ENCODE measurements at regions not wholly inside any gene's neighbourhood (a gene's known extent, or its start where the extent isn't known, plus 50 kb on each side); places are given as distances from the start of the nearest gene placed in this dataset.

DNA sequence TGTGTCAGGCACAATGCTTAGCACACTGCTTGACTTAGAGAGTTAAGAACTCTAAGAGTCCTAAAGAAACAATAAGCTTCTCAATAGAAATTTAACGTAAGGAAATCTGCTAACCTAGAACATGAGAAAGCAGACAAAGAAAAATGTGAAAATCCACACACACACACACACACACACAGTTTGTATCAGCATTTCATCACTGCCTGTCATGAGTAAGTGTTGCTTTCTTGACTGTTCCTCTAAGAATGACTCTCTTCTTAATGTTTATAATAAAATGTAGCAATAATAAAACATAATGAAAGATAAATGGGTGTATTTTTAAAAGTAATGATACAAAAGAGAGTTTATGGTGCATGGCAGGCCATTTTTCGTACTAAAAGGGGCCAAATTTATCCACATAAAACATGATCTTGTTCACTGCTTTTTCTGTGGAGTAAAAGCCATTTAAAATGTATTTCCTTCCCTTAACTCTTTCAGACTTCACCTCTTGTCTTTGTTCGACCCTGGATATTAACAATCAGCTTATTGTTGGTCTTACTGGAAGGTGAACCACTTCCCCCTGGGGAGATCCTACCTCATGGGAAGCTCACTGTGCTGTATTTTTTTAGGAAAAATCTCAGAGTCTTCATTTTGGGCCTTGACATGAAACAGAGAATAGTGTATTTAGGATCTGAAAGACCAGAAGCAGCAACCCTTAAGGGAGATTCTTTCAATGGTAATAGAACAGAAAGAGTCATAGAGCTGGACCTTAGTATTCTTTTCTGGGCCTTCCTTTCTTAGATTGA lies 107.3 kb upstream of the ANKRD55 start:
- DNase-seq = no peak

DNA sequence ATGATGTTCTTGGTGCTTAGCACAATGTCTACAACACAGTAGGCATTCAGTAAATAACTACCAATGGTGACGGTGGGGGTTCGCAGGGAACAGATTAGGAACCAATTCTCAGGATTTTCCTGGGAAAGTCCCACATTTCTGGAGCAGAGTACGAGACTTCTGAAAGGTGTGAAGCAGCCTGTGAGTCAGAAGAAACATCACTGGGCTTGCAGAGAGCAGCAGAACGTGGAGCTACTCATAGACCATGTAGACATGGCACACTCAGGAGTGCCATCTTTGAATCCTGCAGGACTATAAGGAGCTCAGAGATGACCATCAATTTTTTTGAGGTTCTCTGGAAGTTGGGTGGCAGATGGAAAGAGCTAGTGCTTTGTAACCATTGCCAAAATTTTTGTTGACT lies 106.6 kb upstream of the ANKRD55 start:
- DNase-seq = no peak

DNA sequence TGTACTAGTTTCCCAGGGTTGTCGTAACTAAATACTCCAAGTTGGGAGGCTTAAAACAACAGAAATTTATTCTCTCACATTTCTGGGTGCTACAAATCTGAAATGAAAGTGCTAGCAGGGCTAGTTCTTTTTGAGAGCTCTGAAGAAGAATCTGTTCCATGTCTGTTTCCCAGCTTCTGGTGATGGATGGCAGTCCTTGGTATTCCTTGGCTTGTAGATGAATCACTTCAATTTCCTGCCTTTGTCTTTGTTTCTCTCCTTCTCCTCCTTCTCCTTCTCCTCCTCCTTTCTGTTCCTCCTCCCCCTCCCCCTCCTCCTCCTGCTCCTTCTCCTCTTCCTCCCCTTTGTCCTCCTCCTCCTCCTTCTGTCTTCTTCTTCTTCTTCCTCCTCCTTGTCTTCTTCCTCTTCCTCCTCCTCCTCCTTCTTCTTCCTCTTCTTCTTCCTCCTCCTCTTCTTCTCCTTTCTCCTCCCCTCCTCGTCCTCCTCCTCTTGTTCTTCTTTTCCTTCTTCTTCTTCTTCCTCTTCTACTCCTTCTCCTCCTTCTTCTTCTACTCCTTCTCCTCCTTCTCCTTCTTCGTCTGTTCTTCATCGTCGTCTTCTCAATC lies 104.7 kb upstream of the ANKRD55 start:
- DNase-seq = no peak

DNA sequence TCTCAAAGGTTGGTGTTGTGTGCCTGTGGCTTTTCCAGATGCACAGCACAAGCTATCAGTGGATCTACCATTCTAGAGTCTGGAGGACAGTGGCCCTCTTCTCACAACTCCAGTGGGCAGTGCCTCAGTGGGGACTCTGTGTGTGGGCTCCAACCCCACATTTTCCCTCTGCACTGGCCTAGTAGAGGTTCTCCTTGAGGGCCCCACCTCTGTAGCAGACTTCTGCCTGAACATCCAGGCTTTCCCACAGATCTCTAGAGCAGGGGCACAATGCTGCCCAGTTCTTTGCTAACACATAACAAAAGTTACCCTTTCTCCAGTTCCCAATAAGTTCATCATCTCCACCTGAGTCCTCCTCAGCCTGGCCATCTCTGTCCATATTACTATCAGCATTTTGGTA lies 102.1 kb upstream of the ANKRD55 start:
- DNase-seq = no peak

DNA sequence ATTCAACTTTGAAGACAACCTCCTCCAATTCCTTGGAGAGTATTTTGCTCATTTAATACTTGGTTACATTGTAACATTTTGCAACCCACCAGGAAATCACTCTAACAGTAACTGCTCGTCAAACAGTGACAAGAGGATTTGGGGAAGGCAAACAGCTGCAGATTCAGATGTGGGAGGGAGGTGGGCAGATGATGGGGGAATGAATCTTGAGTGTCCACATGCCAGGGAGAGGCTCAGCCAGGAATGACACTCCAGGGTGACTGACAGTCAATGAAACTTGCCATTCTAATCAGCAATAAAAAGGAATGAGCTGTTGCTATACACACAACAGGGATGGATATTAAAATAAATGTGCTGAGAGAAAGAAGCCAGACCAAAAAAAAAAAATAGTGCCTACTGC lies 97.7 kb upstream of the ANKRD55 start:
- no peak for DNase-seq

DNA sequence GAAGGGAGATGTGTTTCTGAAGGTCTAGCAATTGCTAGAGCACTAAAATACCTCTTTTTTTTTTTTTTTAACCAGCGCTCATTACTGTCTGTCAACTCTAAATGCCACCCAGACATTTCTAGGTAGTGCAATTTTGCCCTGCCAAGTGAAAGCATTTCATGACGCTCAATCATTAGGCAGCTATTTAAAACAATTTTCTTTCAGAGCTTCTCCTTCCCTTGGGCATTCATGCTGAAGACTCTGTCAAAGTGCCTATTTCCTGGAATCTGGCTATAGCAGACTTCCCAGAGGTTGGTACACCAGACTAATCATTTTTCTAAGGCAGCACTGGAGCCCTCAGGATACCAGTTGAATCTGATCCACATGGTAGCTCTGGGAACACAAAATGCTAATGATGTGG lies 97.0 kb upstream of the ANKRD55 start:
- DNase-seq = no peak

DNA sequence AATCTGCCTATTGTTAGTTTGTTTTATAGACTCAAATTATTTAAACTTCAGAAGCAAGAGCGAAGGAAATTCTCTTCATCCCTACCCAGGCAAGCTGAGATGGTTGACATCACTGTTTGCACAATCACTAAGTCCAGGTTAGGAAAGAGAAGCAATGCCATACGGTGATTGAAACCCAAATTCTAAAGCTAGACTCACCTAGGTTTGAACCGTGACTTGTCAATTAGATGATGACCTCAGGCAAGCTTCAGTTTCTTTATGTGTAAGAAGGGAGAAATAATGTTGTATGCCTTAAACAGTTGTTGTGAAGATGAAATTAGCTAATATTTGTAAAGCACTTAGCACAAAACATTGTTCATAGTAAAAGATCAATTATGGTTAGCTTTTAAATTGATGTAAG lies 96.5 kb upstream of the ANKRD55 start:
- no peak for DNase-seq

DNA sequence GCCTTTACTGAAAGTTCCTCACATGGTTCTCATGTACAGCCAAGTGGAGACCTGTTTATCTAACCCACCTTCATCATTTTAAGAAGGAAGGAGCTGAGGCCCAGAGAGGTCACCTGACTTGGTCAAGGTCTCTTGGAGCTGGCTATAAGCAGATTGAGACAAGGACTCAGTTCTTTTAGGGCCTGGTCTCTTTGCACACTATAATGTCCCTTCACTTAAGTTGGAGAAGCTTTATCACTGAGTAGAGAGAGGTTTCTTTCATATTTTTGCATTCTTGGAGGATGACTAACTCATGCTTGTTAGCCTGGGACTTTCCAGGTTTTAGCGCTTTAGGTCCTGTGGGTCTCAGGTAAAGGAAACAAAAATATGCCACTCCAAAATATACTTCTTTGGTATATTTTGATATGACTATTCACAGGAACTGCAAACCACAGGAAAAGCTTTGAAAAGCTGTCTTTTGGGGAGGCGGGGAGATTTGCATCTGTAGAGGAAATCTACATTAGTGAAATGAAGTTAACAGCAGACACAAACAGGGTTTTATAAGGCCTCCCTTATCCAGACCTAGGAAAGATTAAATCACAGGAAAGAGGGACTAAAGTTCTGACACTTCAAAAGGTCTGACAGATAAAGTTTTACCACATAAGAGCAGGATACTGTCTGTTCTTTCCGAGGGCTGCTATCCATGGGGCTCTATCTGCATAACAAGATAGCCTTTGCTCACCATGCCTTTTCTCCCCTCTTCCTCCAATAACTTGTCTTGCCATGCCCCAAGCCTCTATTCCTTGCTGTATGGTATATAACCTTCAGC lies 95.8 kb upstream of the ANKRD55 start:
- DNase-seq = no peak

DNA sequence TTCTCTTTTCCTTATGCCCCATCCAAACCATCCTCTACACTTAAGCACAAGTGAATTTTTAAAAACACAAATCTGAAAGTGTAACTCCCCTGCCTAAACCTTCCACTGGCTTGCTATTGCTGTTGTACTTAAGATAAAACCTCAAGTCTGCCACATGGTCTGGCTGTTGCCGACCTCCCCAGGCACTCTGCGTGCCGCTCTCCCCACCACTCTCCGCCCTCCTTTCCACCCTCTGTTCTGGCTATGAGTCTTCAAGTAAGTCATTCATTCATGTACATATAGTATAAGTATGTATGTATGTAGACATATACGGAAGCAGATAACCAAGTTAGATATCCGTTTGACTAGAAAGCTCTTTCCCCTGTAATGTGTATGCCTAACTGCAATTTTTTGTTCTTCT lies 94.7 kb upstream of the ANKRD55 start:
- no peak for DNase-seq

DNA sequence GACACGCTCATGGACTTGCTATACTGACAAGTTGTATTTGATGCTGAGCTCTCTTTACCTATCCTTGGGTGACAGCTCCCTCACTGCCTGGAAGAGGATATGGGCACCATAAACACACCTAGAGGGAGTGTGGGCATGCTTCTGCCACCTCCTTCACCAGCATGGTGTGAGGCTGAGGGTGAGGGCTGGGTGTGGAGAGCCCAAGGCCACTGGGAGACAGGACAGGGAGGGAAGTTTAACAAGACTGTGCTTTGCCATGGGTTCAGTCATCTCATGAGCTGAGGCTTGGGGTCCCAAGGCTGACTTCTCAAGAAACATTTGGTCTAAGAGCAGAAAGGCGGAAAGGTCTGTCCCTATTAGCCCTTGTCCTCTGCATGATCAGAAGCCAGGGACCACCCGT lies 93.6 kb upstream of the ANKRD55 start:
- no peak for DNase-seq

DNA sequence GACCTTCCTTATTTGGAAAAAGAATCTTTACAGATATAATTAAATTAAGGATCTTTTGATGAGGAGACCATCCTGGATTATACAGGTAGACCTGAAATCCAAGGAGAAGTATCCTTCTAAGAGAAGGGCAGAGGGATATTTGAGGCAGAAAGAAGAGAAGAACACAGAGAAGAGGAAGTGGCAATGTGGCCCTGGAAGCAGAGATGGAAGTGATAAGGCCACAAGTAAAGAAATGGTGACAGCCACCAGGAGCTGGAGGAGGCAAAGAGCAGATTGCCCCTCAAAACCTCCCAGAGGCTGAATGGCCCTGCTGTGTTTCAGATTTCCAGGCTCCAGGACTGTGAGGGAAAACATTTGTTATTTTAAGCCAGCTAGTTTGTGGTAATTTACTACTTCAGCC lies 93.0 kb upstream of the ANKRD55 start:
- no peak for DNase-seq

DNA sequence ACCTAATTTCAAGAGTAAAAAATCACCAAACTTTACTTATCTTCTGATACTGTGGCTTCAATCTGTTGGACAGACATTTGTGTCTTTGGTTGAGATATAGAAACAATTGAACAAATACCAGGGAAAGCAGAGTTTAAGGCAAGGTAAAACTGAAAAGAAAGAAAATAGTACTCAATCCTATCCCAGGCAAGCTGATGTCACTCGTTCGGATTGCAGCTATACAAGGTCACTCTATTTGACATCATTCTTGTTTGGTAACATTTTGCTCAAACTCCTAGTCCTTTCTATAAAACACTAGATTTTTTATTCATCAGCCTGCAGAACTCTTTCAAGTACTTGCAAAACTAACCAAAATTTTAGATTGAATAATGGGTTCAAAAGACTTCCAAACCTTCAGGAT lies 91.9 kb upstream of the ANKRD55 start:
- DNase-seq = no peak

DNA sequence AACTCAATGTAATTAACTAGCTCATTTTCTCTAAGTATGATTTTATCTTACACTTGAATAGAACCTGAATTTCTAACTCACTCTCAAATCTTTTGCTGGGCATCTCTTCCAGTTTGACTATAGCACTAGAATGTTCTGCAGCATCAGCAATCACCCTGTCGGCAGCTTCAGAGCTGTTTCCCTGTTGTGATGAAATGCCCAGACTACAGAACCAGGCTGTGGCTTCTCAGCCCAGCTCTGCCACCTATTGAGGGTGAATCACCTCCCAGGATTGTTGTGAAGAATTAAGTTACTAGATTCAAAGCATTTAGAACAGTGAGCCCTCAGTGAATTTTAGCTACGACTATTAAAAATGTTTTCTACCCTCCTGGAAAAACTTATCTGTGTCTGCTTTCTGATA lies 90.4 kb upstream of the ANKRD55 start:
- DNase-seq = no peak

DNA sequence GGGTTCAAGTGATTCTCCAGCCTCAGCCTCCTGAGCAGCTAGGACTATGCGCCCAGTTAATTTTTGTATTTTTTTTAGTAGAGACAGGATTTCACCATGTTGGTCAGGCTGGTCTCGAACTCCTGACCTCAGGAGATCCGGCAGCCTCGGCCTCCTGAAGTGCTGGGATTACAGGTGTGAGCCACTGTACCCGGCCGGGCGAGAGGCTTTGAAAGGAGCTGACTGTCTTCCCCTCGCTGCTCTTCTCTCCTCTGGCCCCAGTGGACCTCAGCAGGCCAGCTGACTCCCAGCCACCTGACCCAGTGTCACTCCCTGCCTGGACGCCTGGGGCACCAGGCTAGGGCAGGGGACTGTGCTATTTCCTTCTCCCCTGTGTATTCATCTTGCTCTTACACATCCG lies 89.5 kb upstream of the ANKRD55 start:
- DNase-seq = no peak

DNA sequence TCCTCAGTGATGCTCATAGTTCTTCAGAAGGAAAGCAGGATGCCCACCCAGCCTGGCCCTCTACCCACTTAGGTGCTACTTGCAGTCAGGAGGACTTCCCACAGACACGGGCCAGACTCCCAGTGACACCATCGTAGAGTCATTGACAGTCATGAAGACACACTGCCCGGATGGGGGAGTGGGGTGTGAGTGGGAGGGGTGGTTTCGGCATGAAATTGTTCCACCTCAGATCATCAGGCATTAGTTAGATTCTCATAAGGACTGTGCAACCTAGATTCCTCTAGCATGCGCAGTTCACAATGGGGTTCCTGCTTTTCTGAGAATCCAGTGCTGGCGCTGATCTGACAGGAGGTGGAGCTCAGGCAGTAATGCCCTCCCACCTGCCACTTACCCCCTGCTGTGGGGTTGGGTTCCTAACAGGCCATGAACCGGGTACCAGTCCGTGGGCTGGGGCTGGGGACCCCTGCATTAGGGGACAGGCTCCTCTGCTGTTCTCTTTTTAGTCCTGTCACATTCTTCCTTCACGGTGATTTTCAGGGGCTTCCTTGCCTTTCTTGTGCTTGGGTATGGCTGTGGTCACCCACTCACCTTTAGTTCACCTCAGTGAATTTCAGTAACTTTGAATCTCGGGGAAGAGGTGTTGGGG lies 88.2 kb upstream of the ANKRD55 start:
- no peak for DNase-seq

DNA sequence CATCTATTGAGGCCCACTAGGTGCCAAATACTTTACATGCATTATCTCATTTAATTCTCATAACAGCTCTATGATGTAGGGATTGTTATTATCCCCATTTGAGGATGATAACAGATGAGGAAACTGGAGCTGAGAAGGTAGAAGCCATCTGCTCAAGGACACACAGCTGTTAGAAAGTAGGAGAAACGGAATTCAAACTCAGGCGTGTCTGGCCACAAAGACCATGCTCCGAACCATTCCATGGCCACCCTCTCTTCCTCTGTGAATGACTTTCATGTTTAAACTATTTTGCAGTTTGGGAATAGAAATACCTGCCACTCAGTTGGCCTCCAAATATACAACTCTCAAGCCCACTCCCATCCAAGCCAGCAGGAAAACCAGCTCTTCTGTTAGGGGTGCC lies 87.6 kb upstream of the ANKRD55 start:
- DNase-seq = no peak

DNA sequence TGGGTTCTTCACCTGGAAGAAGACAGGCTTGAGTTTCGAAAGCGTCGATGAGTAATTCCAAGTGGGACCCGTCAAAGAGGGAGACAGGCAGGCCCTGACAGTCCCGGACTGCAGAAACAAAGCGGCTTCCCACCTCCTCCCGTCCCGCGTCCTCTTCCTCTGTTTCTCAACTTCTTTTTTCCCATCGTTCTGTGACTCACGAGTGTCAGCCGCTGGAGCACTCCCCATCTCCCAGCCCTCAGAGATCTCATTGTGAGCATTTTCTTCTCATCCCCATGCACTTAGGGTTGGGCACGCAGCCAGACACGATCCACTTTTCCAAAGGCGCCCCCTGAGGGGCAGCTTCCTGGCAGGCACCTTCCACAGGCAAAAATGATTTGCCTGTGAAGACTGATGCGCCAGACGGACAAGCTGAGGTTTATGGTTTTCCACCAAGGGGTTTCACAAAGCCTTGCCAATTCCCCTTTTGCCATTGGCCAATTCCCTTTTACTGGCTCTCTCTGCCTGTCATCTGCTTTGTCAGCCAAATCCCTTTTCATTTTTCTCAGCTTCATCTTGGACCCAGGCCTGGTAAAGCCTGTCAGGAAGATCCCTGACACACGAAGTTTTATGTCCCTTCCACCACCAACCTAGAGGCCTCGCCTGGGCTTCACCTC lies 86.5 kb upstream of the ANKRD55 start:
- DNase-seq = no peak

DNA sequence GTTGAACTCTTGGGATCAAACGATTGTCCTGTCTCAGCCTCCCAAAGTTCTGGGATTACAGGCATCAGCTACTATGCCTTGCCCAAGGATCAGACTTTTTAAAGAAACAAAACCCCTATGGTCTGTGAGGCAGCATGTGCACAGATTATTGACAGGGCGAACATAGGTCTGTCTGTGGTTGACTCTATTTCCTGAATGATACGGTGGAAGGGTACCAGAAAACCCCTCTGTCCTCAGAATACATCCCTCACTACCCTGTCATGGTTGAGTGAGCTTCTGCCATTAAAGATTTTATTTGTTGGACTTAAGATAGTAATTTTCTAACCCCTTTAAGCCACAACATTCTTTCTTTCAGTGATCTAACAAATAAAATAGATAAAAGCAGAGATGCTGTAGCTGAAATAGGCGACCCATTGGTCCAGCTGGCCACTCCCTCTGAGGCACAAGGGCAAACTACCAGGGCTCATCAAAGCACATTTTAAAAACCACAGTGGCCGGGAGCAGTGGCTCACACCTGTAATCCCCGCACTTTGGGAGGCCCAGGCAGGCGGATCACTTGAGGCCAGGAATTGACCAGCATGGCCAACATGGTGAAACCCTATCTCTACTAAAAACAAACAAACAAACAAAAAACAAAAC lies 84.9 kb upstream of the ANKRD55 start:
- DNase-seq = no peak

DNA sequence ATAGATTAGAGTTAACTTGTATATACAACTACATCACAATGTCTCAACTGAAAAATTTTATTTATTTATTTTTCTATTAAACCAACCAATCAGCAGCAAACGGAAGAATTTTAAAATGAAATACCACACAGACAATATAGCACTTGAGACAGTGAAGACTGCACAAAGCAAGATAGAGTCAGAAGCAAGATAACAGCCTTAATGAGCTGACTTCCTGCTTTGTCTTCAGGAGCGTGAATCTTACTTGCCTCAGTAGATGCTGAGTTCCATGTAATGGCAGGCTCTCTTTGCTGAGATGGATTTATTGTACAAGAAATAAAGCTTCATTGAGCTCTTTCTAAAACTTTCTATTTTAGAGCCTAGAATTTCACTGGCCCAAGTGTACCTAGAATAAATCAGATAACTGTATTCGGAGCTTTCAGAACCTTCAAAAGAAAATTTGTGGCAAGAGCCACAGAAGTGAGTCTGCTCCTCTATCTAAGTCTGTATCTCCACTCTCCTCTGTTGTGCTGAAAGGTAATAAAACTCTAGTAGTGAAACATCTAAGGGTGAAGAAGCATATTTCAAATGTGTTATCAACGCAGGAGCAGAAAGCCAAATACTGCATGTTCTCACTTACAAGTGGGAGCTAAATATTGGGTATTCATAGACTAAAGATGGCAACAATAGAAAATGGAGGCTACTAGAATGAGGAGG lies 83.3 kb upstream of the ANKRD55 start:
- DNase-seq = no peak

DNA sequence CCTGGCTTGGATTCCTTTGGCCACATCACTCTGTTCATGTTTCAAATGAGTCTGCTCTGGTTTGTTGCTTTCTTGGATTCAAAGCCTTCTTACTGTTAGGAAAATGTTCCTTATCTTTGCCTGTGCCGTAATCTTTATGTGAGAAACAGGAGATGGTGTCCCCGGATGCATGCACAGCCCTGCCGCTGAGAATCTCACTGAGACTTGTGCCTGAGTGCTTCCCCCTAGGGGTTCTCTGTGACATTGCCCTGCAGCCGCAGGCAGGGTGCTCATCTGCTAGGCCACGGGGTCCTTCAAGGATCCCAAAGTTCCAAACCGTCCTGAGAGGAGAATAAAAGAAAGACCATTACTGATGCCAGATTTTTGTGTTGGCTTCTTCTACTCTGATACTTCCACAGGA lies 81.4 kb upstream of the ANKRD55 start:
- DNase-seq = no peak

DNA sequence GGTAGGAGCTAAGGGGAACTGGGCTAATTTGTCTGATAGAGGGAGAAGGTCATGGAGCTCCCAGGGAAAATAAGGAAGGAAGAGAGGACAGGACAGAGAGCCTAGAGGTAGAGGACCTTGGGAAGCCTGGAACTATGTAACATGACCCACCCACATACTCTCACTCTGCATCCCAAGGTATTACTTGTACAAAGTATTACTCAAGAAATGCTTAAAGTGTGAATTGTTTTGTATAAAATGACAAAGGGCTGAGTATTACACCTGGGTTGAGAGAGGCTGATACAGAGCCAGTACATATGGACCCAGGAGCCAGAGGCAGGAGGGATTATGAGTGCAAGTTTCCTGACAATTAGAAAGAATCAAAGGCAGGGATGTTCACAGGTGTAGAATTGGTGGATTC lies 80.5 kb upstream of the ANKRD55 start:
- DNase-seq = no peak

DNA sequence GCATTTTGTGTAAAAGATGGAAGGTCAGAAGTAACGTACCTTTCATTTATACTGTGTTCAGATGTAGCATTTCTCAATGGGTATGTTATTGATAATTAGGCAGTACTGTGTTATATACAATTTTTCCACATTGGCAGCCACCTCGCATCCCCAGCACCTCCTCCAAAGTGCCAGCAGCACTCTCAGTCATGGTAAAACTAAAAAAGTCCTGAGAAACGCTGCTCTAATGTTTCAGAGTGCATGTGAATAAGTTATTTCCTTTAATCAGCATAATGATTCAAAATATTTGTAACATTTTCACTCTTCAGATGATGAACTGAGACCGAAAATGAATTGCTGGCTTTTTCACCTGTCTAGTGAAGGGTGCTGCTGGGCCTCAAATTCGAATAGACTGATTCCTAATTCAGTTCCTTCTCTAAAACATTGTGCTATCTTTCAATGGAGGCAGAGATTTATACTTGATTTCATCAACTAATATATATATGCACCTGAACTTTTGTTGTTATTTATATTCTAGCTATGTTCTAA lies 79.9 kb upstream of the ANKRD55 start:
- no peak for DNase-seq

All from effector CD8-positive, alpha-beta T cell (primary cell).